GM21576 (cell line): ENCODE measurements at regions not wholly inside any gene's neighbourhood (a gene's known extent, or its start where the extent isn't known, plus 50 kb on each side); places are given as distances from the start of the nearest gene placed in this dataset.
"Not testable (repeated sequence)": the region's sequence is repeated elsewhere in the genome, so short reads cannot be mapped to it uniquely, and the experiment has no call there.

Experiments used
- ATAC-seq: cut with Tn5 transposase; IDR thresholded peaks from one replicate; pipeline ENCODE4 v1.9.1; 2021; ENCODE audit warnings: mild to moderate bottlenecking, moderate library complexity; ENCODE audit not compliant: unreplicated experiment

GRCh38 chr10:64275774-64276173, 754.6 kb downstream of the REEP3 start:
- ATAC-seq, result no peak

GRCh38 chr10:64277536-64277935, 756.3 kb downstream of the REEP3 start:
- ATAC-seq, result no peak

GRCh38 chr10:64283621-64284020, 762.4 kb downstream of the REEP3 start:
- ATAC-seq, result no peak

DNA sequence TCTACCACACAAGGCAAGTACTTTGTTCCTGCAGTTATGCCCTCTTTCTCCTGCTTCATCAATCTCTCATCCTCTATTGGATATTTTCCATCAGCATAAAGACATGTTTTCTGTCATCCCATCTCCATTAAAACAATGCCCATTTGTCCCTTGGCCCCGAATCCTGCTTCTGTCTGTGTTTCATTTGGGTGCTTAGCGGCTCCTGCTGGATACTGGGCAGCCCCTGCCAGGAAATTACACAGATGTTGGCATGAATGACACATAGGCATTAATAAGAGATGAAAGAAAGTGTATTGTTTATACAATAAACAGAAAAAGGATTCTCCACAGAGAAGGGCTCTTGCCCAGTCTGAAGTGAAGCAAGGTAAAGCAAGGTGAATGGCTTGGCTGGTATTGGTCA, 765.3 kb downstream of the REEP3 start:
- ATAC-seq, result no peak

- ATAC-seq, result no peak
Measured at GRCh38 chr10:64288404-64288803, 767.2 kb downstream of the REEP3 start.

DNA sequence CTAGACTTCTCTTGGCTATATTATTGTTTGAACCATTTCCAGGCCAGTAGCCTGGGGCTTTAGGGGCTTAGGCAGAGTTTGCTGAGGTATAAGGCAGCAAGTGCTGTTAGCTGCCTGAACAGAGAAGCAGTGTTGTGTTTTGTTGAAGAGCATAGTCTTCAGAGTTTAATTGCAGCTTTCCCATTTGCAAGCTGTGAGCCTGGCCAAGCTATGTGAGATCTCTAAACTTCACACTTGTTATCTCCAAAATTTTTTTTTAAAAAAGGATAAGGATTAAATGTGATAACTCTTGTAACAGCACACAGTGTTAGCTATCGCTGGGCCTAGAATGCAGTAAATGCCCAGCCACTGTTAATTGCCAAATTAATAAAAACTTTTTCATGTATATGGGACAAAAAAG, 782.4 kb downstream of the REEP3 start:
- ATAC-seq, result no peak

DNA sequence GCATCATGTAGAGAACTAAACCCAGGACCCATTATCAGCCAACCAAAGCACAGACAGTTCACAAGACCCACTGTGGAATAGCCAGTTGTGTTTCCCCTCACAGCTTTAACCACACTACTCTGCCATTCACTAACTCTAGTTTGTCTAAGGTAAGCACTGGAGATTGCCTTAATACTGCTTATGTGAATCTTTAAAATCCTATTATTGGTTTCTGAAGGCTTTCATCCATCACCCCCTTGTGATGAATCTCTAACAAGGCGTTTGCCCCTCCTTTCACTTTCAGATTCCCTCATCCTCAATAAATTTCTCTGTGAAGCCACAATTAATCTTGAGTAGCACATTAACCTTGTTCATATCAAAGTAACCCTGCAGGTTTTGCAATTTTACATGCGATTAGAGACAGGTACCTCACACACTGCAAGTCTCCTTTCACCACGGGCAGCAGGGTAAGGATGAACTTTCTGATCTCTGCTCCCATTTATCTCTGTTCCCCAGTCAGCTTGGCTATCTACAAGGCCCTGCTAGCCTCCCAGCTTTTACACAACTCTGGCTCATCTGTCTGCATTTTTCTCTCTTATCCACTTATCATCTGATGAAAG, 785.6 kb downstream of the REEP3 start:
- ATAC-seq, result no peak

DNA sequence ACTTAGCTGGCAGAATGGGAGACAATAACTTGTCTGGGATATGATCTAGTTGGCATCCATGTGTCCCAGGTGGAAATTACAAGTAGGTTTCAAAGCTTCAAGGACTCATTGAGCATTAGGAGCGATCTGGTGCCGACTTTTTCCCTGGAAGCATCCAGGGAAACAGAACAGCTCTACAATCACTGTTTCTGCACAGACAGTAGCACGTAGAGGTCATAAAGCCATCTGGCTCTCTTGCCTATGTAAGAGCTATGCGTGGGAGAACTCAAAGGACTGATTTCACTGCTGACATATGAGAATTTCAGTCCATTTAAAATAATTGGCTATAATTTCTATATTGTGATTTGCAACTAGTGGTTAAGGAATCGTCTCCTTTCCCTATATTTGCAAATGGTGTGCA, 791.7 kb downstream of the REEP3 start:
- ATAC-seq, result no peak

GRCh38 chr10:64313967-64314366, 792.8 kb downstream of the REEP3 start:
- ATAC-seq, result no peak

DNA sequence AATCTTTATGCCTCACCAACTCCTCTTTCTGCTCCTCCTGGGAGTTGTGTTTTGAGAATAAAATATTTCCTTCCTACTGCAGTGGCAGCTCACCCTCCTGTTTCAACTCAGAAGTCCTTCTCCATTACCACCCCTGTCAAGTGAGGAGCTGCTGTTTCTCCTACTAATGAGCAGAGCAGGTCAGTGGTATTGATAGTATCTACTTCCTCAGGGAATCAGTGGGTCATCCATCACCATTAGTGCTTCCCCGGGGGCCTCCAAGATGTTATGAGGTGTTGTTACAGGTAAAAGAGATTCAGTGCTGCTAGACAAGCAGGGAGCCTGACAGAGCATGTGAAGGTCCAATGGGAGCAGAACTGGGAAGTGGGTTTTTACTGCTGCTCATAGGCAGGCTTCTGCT, 795.2 kb downstream of the REEP3 start:
- no peak for ATAC-seq

- ATAC-seq, result no peak
Measured at GRCh38 chr10:64316833-64317232, 795.6 kb downstream of the REEP3 start.

GRCh38 chr10:64320448-64320847, 799.2 kb downstream of the REEP3 start:
- no peak for ATAC-seq

GRCh38 chr10:64329510-64329909, 808.3 kb downstream of the REEP3 start:
- no peak for ATAC-seq

GRCh38 chr10:64332551-64332950, 811.4 kb downstream of the REEP3 start:
- ATAC-seq, result no peak

DNA sequence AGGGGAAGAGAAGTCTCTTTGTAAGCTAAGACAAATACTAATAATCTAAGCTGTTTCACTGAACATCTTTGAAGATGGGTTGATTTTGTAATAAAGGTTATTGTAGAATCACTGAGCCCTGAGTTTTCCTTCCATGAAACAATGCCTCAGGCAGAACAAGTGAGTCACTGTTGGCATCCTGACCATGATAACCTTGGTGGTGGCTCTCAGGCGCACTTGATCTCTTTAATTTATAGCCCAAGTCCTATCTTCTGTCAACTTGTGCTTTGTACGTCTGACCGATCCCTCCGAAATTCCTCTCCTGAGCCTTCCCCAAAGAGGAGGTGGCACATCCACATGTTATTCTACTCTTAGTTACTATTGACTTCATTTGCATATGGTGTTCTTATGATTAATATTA, 812.9 kb downstream of the REEP3 start:
- no peak for ATAC-seq

- no peak for ATAC-seq
Measured at GRCh38 chr10:64344211-64344610, 823.0 kb downstream of the REEP3 start.

DNA sequence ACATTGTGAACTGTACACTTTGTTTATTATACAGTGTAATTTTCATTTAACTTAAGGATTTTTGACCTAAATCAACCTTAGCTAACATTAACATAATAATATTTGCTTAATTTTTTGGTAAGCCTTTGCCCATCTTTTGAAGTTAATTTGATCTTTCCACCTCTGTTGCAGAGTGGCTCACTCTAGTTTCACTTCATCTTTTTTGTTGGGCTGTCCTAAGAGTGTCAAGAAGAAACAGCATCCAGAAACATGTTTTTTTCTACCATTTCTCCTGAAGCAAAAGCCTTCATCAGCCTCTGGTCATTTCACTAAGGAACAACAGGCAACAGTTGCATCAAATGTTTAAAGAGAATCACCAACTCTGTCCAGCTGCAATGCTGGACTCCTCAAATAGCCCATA, 824.7 kb downstream of the REEP3 start:
- no peak for ATAC-seq

GRCh38 chr10:64346389-64346788, 825.2 kb downstream of the REEP3 start:
- no peak for ATAC-seq

- no peak for ATAC-seq
Measured at GRCh38 chr10:64350665-64351064, 829.5 kb downstream of the REEP3 start.

- no peak for ATAC-seq
Measured at GRCh38 chr10:64358907-64359306, 837.7 kb downstream of the REEP3 start.

DNA sequence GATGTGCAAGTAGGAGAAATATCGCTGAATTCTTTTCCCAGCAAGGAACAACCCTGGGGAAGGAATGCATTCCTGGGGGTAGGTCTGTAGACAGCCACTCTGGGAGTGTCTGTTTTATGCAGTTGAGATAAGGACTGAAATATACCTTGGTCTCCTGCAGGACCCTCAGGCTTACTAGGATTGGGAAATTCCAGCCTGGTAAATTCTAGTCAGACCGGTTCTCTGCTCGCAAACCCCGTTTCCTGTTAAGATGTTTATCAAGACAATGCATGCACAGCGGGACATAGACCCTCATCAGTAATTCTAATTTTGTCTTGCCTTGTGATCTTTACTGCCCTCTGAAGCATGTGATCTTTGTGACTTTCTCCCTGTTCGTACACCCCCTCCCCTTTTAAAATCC, 839.0 kb downstream of the REEP3 start:
- ATAC-seq, result not testable (repeated sequence)

GRCh38 chr10:64363687-64364086, 842.5 kb downstream of the REEP3 start:
- ATAC-seq, result no peak

DNA sequence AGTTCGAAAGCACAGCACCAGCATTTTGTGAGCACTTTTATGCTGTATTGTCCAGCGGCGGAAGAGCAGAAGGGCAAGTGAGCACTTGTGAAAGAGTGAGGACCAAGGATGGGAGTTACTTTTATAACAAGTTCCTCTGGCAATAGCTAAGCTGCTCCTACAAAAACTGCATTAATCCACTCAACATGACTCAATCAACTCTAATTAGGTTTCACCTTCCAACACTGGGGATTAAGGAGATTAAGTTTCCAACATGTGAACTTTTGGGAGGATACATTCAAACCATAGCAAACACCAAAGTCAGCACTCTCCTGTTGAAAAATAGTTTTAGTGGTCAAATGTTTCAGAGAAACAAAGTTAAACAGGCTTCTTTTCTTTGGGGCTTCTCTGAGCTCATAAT, 844.5 kb downstream of the REEP3 start:
- ATAC-seq, result no peak

DNA sequence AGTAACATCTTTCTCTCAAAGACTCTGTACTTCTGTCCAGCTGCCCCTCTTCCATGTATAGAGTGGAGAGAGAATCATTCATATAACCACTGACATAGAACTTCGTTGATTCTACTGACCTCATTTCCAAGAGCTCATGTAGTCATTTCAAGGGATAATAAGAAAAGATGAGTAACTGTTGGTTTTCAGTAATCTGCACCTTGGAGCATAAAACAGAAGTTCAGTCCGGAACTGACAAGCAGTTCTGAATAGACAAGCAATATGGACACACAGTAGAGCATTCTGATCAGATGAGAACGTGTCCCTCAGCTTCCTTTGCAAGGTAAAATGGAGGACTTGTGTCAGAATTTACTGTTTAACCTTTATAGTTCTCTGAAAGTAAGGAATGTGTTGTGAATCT, 847.1 kb downstream of the REEP3 start:
- no peak for ATAC-seq
